ENCODE measurements at regions not wholly inside any gene's neighbourhood (a gene's known extent, or its start where the extent isn't known, plus 50 kb on each side); places are given as distances from the start of the nearest gene placed in this dataset.

GRCh38 chr3:59606638-59607266 is 556.9 kb upstream of the CFAP20DC start:
- peaks cover 0 to 3% (median 0%) of the 10 kb centered on the region in 5 donors for H3K27me3 Mint-ChIP-seq
- POLR2A ChIA-PET, result no interaction called here
- CTCF ChIA-PET, result interaction anchor here (0.6 to 0.9 kb wide), 2 partner anchors 11 to 1265 kb away, joined by 3 read pairs; no protein-coding TSS in a partner anchor
- no peak for ATAC-seq
- H3K36me3 Mint-ChIP-seq, result peaks cover 0 to 5% (median 0%) of the 10 kb centered on the region in 5 donors
- Histone ChIP-seq H3K36me3 (ENCODE audit: control insufficient read depth in 2 of 3, insufficient read depth in 3 of 3, low read length in 3 of 3) (no peaks in the 10 kb centered on the region), H3K4me3 (ENCODE audit: low read length) (no peak overlapping the region), H3K9me3 (ENCODE audit: control insufficient read depth in 2 of 3, low read length in 3 of 3) (no peaks in the 10 kb centered on the region), H3K4me1 (ENCODE audit: control insufficient read depth in 2 of 2, insufficient read depth in 2 of 2, low read length in 2 of 2) (no peaks in the 10 kb centered on the region), H3K27ac (ENCODE audit: low read depth, low read length) (no peak overlapping the region), H3K27me3 (ENCODE audit: control insufficient read depth in 2 of 2, insufficient read depth in 2 of 2, low read length in 2 of 2) (no peaks in the 10 kb centered on the region)
- DNase-seq, result no peak
- no peak overlapping the region for H3K27ac Mint-ChIP-seq
- intact Hi-C loops (cut with micrococcal nuclease), result no loop called here
- H3K9me3 Mint-ChIP-seq, result peaks cover 0 to 3% (median 0%) of the 10 kb centered on the region in 11 donors
- H3K4me1 Mint-ChIP-seq, result peaks cover 0 to 6% (median 0%) of the 10 kb centered on the region in 7 donors
- no peak overlapping the region for H3K4me3 Mint-ChIP-seq

- Histone ChIP-seq H3K27me3 (ENCODE audit: control insufficient read depth in 2 of 2, insufficient read depth in 2 of 2, low read length in 2 of 2) (no peaks in the 10 kb centered on the region), H3K4me3 (ENCODE audit: low read length) (no peak overlapping the region), H3K36me3 (ENCODE audit: control insufficient read depth in 2 of 3, insufficient read depth in 3 of 3, low read length in 3 of 3) (no peaks in the 10 kb centered on the region), H3K9me3 (ENCODE audit: control insufficient read depth in 2 of 3, low read length in 3 of 3) (no peaks in the 10 kb centered on the region), H3K27ac (ENCODE audit: low read depth, low read length) (no peak overlapping the region), H3K4me1 (ENCODE audit: control insufficient read depth in 2 of 2, insufficient read depth in 2 of 2, low read length in 2 of 2) (no peaks in the 10 kb centered on the region)
- ChIA-PET CTCF (interaction anchor here (0.9 kb wide), 1 partner anchor 10 kb away, joined by 3 read pairs; no protein-coding TSS in a partner anchor), POLR2A (no interaction called here)
- no peak overlapping the region for H3K27ac Mint-ChIP-seq
- peaks cover 0 to 1% (median 0%) of the 10 kb centered on the region in 11 donors for H3K9me3 Mint-ChIP-seq
- ATAC-seq (no peak), DNase-seq (no peak)
- peaks cover 0 to 5% (median 0%) of the 10 kb centered on the region in 5 donors for H3K36me3 Mint-ChIP-seq
- H3K4me3 Mint-ChIP-seq, result no peak overlapping the region
- H3K4me1 Mint-ChIP-seq, result peaks cover 0 to 6% (median 0%) of the 10 kb centered on the region in 7 donors
- intact Hi-C loops (cut with micrococcal nuclease), result no loop called here
- H3K27me3 Mint-ChIP-seq, result peaks cover 0 to 3% (median 0%) of the 10 kb centered on the region in 5 donors
Observed at GRCh38 chr3:59605944-59606534, 556.2 kb upstream of the CFAP20DC start.

GRCh38 chr3:59605318-59605717 is 555.5 kb upstream of the CFAP20DC start:
- ChIA-PET POLR2A (no interaction called here), CTCF (no interaction called here)
- H3K4me1 Mint-ChIP-seq, result peaks cover 0 to 6% (median 0%) of the 10 kb centered on the region in 7 donors
- no peak overlapping the region for H3K27ac ChIP-seq (ENCODE audit: low read depth, low read length)
- ATAC-seq (no peak), DNase-seq (no peak)
- H3K36me3 Mint-ChIP-seq, result peaks cover 0 to 5% (median 0%) of the 10 kb centered on the region in 5 donors
- peaks cover 0 to 3% (median 0%) of the 10 kb centered on the region in 5 donors for H3K27me3 Mint-ChIP-seq
- no peak overlapping the region for H3K4me3 ChIP-seq (ENCODE audit: low read length)
- no peaks in the 10 kb centered on the region for H3K4me1 ChIP-seq (ENCODE audit: control insufficient read depth in 2 of 2, insufficient read depth in 2 of 2, low read length in 2 of 2)
- no peaks in the 10 kb centered on the region for H3K9me3 Mint-ChIP-seq
- no peaks in the 10 kb centered on the region for H3K36me3 ChIP-seq (ENCODE audit: control insufficient read depth in 2 of 3, insufficient read depth in 3 of 3, low read length in 3 of 3)
- no peak overlapping the region for H3K4me3 Mint-ChIP-seq
- H3K9me3 ChIP-seq (ENCODE audit: control insufficient read depth in 2 of 3, low read length in 3 of 3), result no peaks in the 10 kb centered on the region
- H3K27me3 ChIP-seq (ENCODE audit: control insufficient read depth in 2 of 2, insufficient read depth in 2 of 2, low read length in 2 of 2), result no peaks in the 10 kb centered on the region
- intact Hi-C loops (cut with micrococcal nuclease), result no loop called here
- H3K27ac Mint-ChIP-seq, result no peak overlapping the region

GRCh38 chr3:59601486-59601885 is 551.7 kb upstream of the CFAP20DC start:
- no peaks in the 10 kb centered on the region for H3K36me3 ChIP-seq (ENCODE audit: control insufficient read depth in 2 of 3, insufficient read depth in 3 of 3, low read length in 3 of 3)
- no peaks in the 10 kb centered on the region for H3K4me1 ChIP-seq (ENCODE audit: control insufficient read depth in 2 of 2, insufficient read depth in 2 of 2, low read length in 2 of 2)
- Mint-ChIP-seq H3K27ac (no peak overlapping the region), H3K9me3 (peaks cover 0 to 3% (median 0%) of the 10 kb centered on the region in 11 donors), H3K4me3 (no peak overlapping the region), H3K36me3 (peaks cover 0 to 8% (median 0%) of the 10 kb centered on the region in 5 donors), H3K4me1 (peaks cover 0 to 4% (median 0%) of the 10 kb centered on the region in 7 donors), H3K27me3 (peaks cover 0 to 3% (median 0%) of the 10 kb centered on the region in 5 donors)
- DNase-seq (no peak), ATAC-seq (no peak)
- H3K27ac ChIP-seq (ENCODE audit: low read depth, low read length), result no peak overlapping the region
- CTCF ChIA-PET, result no interaction called here
- H3K4me3 ChIP-seq (ENCODE audit: low read length), result no peak overlapping the region
- no peaks in the 10 kb centered on the region for H3K9me3 ChIP-seq (ENCODE audit: control insufficient read depth in 2 of 3, low read length in 3 of 3)
- H3K27me3 ChIP-seq (ENCODE audit: control insufficient read depth in 2 of 2, insufficient read depth in 2 of 2, low read length in 2 of 2), result no peaks in the 10 kb centered on the region
- intact Hi-C loops (cut with micrococcal nuclease), result no loop called here
- POLR2A ChIA-PET, result no interaction called here

GRCh38 chr3:59600631-59601030 is 550.8 kb upstream of the CFAP20DC start:
- ChIA-PET CTCF (no interaction called here), POLR2A (no interaction called here)
- no peak overlapping the region for H3K4me3 ChIP-seq (ENCODE audit: low read length)
- H3K4me1 Mint-ChIP-seq, result peaks cover 0 to 4% (median 0%) of the 10 kb centered on the region in 7 donors
- H3K27me3 ChIP-seq (ENCODE audit: control insufficient read depth in 2 of 2, insufficient read depth in 2 of 2, low read length in 2 of 2), result no peaks in the 10 kb centered on the region
- H3K27ac Mint-ChIP-seq, result no peak overlapping the region
- no peak overlapping the region for H3K27ac ChIP-seq (ENCODE audit: low read depth, low read length)
- DNase-seq (no peak), ATAC-seq (no peak)
- H3K36me3 ChIP-seq (ENCODE audit: control insufficient read depth in 2 of 3, insufficient read depth in 3 of 3, low read length in 3 of 3), result no peaks in the 10 kb centered on the region
- H3K36me3 Mint-ChIP-seq, result peaks cover 0 to 10% (median 1%) of the 10 kb centered on the region in 5 donors
- no peak overlapping the region for H3K4me3 Mint-ChIP-seq
- H3K9me3 ChIP-seq (ENCODE audit: control insufficient read depth in 2 of 3, low read length in 3 of 3), result no peaks in the 10 kb centered on the region
- peaks cover 0 to 3% (median 0%) of the 10 kb centered on the region in 5 donors for H3K27me3 Mint-ChIP-seq
- intact Hi-C loops (cut with micrococcal nuclease), result no loop called here
- peaks cover 0 to 4% (median 0%) of the 10 kb centered on the region in 11 donors for H3K9me3 Mint-ChIP-seq
- H3K4me1 ChIP-seq (ENCODE audit: control insufficient read depth in 2 of 2, insufficient read depth in 2 of 2, low read length in 2 of 2), result no peaks in the 10 kb centered on the region

GRCh38 chr3:59596741-59597140 is 546.9 kb upstream of the CFAP20DC start:
- ChIA-PET CTCF (interaction anchor here (0.7 kb wide), 1 partner anchor 1684 kb away, joined by 4 read pairs; no protein-coding TSS in a partner anchor), POLR2A (no interaction called here)
- Mint-ChIP-seq H3K9me3 (peaks cover 0 to 12% (median 0%) of the 10 kb centered on the region in 11 donors), H3K27me3 (peaks cover 0 to 6% (median 4%) of the 10 kb centered on the region in 5 donors), H3K4me3 (no peak overlapping the region), H3K4me1 (no peaks in the 10 kb centered on the region), H3K27ac (no peak overlapping the region), H3K36me3 (peaks cover 0 to 10% (median 5%) of the 10 kb centered on the region in 5 donors)
- Histone ChIP-seq H3K36me3 (ENCODE audit: control insufficient read depth in 2 of 3, insufficient read depth in 3 of 3, low read length in 3 of 3) (no peaks in the 10 kb centered on the region), H3K4me3 (ENCODE audit: low read length) (no peak overlapping the region), H3K4me1 (ENCODE audit: control insufficient read depth in 2 of 2, insufficient read depth in 2 of 2, low read length in 2 of 2) (no peaks in the 10 kb centered on the region), H3K27ac (ENCODE audit: low read depth, low read length) (no peak overlapping the region), H3K27me3 (ENCODE audit: control insufficient read depth in 2 of 2, insufficient read depth in 2 of 2, low read length in 2 of 2) (no peaks in the 10 kb centered on the region), H3K9me3 (ENCODE audit: control insufficient read depth in 2 of 3, low read length in 3 of 3) (no peaks in the 10 kb centered on the region)
- ATAC-seq (no peak), DNase-seq (no peak)
- intact Hi-C loops (cut with micrococcal nuclease), result no loop called here
